Tibial nerve (tissue), 3 donors: ENCODE measurements at regions not wholly inside any gene's neighbourhood (a gene's known extent, or its start where the extent isn't known, plus 50 kb on each side); places are given as distances from the start of the nearest gene placed in this dataset.

Source experiments
- POLR2A ChIP-seq, 2 donors: fragments of 450-650 bp; IDR thresholded peaks; one replicate each; pipeline ENCODE4 v1.6.1; 2017; ENCODE audit warnings: antibody characterized with exemption in 2 of 2, mild to moderate bottlenecking in 2 of 2, moderate library complexity in 2 of 2
- TF ChIP-seq, protein P1 (sequence below), 5 experiments: fragments of 200-600 bp in 3 of 5; fragments of 450-650 bp in 2 of 5; sonication (generic) in 3 of 5; IDR thresholded peaks; one replicate each; pipeline ENCODE4 v1.5.1; 2016 to 2019; ENCODE audit warnings: antibody characterized with exemption in 5 of 5, mild to moderate bottlenecking in 3 of 5, moderate library complexity in 2 of 5

DNA sequence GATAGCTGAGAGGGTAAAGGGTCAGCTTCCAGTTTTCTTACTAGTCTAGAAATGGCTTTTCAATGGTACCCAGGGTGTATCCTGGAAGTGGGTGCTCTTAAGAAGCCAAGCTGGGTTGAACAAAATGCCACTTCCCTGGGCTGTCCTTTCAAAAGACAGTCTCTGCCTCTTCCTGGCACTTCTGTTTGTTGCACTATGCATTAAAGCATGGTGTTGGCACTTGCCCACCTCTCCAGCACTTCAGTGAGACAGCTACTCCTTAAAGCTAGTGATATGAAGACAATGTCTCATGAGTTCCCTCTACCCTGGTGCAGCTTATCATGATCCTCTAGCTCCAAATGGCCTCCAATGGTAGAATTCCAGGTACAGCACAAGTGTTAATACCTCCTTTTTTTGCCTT lies 74.3 kb upstream of the IGFBP5 start:
- TF ChIP-seq, protein P1, sequence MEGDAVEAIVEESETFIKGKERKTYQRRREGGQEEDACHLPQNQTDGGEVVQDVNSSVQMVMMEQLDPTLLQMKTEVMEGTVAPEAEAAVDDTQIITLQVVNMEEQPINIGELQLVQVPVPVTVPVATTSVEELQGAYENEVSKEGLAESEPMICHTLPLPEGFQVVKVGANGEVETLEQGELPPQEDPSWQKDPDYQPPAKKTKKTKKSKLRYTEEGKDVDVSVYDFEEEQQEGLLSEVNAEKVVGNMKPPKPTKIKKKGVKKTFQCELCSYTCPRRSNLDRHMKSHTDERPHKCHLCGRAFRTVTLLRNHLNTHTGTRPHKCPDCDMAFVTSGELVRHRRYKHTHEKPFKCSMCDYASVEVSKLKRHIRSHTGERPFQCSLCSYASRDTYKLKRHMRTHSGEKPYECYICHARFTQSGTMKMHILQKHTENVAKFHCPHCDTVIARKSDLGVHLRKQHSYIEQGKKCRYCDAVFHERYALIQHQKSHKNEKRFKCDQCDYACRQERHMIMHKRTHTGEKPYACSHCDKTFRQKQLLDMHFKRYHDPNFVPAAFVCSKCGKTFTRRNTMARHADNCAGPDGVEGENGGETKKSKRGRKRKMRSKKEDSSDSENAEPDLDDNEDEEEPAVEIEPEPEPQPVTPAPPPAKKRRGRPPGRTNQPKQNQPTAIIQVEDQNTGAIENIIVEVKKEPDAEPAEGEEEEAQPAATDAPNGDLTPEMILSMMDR (IDR thresholded peaks at IDR 0.05) = no peak
- TF ChIP-seq POLR2A (IDR thresholded peaks at IDR 0.05) = no peak
